Left renal pelvis (tissue), 4 donors: ENCODE measurements at regions not wholly inside any gene's neighbourhood (a gene's known extent, or its start where the extent isn't known, plus 50 kb on each side); places are given as distances from the start of the nearest gene placed in this dataset.

Source experiments
- DNase-seq, 4 donors: peaks; one replicate each; pipeline ENCODE4 v3.0.0-alpha.2; 2013; ENCODE audit warnings: low read depth in 4 of 4, low spot score in 3 of 4

DNA sequence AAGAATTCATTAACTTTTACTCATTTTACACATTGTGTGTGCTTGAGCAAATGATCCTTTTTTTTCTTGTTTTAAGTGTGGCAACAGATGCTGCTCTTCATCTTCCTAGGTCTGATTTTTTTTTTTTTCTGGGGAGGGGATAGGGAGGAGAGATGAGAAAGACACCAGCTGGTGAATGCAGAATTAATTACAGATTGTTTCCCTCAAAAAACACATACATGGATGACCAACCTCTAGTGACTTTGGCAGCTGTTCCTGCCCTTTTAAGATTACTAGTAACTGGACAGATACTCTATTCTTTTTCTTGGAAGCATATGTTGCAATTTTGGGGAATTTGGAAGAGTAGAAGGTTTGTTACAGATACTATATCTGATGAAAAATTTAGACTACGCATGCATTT lies 103.6 kb upstream of the MYO16 start:
- no peak for DNase-seq

DNA sequence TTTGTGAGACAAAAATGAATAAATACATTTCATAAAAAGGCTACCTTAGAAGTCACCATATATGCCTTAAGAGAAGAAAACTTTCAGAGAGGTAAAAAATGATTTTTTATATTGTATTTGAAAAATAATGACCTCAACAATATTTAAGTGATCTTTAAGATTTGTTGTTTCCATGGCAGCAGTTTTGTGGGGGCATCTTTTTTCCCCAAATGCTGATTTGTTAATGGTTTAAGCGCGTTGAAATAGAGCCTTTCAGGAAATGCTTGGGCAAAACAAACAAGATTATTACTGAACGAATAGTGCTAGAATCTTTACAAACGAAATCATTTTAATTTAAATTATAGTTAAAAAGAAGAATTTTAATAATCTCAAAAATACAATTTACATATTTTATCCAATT lies 103.1 kb upstream of the MYO16 start:
- no peak for DNase-seq

DNA sequence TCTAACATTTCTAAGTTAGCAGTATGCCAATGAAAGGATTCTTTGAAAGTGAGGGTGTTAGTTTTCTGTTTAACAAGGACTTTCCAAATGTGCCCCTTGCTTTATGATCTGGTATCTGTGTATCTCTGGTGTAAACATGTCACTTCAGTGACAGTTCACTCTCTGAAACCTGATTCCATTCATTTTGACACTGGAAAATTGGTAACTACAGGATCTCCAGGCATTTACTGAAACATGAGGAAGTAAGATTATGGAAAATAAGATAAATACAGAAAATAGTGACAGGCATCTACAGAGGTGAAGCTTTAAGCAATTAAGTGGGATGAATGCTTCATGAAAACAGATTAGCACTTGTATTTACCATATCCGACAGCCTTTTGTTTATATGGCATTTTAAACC lies 101.6 kb upstream of the MYO16 start:
- DNase-seq, result no peak

DNA sequence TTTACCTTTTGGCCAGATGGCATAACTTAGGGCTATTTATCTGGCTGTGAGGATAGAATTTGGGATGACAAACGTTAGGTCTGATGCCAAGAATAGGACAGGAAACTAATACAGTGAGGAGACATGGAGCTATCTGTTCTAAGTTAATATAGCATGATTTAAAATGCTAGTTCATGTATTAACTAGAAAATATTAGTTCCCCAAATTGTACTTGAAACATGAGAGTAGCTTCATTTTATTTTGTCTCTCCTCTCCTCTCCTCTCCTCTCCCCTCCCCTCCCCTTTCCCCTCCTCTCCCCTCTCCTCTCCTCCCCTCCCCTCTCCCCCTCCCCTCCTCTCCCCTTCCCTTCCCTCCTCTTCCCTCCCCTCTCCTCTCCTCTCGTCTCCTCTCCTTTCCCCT lies 101.1 kb upstream of the MYO16 start:
- DNase-seq, result no peak

DNA sequence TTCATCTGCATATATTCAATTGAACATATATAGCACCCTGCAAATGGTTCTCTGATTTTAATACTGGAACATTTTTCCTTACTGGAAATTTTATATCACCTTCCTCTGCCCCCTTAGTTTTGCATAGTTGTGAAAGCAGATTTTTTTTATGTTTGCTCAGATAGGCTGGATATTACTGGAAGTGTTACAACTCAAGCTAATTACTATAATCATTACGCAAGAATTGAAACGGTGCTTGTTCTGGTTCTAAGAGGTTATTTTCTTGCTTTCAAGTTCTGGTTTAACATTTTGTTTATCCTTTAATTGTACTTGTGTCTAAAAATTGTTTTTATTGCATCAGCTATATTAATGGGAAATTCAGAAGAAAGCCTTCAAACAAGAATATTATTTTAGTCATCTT lies 95.6 kb upstream of the MYO16 start:
- DNase-seq, result no peak

DNA sequence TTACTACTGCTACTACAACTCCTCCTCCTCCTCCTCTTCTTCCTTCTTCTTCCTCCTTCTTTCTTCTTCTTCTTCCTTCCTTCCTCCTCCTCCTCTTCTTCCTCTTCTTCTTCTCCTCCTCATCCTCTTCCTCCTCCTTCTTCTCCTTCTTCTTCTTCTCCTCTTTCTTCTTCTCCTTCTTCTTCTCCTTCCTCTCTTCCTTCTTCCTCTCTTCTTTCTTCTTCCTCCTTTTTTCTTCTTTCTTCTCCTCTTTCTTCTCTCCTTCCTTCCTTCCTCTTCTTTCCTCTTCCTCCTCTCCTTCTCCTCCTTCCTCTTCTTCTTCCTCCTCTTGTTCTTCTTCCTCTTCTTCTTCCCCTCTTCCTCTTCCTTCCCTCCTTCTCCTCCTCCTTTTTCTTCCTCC lies 94.7 kb upstream of the MYO16 start:
- no peak for DNase-seq

DNA sequence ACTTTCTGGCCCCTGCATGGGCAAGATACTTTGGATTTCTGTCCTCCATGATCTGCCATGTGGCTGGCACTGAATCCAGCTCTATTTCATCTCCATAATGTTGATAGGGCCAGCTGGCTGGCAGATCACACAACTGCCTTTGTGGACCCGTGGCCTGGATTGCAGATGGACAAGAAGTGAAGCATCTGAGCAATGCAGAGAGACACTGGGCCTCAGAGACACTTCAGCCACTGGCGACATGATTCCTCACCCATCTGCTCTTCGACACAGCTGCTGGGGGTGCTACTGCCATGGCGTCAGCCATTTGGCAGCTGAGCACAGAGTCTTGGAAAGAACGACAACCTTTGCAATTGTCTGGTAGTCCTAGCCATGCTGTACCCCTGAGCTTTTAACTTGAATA lies 79.5 kb upstream of the MYO16 start:
- no peak for DNase-seq

DNA sequence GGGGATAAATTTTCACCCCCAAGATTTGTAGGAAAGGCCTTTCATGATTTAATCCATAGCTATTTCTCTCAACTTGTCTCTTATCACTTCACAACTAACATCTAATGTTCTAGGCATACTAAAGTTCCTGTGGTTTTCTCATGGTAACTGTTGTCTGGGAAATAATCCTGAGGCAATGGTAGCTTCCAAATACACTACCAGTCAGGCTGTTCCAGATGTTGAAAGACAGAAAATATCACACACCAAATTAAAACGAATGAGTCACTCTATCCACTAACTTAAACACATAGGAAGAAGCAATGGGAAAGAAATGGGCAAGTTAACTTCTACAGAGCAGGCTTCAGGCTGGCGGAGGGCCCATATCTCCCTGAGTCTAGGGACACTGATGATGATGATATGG lies 77.7 kb upstream of the MYO16 start:
- DNase-seq, result no peak

DNA sequence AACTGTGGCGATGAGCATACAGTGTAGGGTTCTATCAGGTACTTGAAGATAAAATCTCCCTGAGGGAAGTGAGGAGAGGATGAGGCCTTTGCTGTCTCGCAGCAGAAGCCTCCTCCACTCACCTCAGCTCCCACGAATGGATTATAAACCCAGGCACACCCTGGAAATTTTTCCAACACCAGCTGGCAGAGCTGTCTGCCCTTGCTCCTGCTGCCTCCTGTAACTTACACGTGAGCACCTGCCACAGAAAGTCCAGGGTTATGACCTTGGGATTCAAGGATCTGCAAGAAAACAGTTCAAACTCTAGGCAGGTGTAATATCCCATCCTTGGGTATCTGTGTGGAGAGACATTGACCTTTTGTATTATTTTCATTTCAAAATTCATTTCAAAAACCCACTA lies 70.9 kb upstream of the MYO16 start:
- DNase-seq, result no peak

DNA sequence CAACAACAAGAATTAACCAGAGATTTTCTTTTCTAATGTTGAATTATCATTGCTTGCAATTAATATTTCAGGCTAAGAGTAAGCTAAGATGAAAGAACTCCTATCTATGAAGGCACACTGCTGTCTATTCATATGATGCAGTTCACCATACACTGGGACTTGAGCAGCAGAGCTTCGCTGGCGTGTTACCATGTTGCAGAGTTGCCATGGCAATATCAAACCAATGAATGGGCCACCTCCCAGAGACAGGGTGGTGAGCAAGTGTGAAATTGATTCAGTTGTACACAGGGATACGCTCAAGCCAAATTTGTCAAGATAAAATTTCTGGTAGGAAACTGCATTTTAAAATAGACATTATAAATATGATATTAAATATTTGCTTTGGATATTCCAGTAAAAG lies 69.3 kb upstream of the MYO16 start:
- DNase-seq, result no peak

DNA sequence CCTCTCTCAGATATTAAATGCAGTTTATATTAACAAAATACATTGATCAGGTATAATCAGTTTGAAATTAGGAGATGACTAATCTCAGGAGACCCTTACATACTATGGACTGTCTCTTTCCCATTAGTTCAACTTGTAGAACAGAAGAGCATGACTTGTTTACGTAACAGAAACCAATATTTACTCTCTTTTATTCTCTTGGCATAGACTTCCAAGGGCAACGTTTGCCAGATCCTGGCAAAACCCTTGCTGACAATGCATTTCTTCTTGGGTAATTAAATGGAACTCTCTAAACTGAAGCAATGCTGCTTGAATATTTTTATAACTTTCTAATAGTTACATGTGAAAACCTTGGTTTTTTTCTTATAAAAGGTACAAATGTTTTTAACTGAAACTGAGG lies 68.3 kb upstream of the MYO16 start:
- no peak for DNase-seq

DNA sequence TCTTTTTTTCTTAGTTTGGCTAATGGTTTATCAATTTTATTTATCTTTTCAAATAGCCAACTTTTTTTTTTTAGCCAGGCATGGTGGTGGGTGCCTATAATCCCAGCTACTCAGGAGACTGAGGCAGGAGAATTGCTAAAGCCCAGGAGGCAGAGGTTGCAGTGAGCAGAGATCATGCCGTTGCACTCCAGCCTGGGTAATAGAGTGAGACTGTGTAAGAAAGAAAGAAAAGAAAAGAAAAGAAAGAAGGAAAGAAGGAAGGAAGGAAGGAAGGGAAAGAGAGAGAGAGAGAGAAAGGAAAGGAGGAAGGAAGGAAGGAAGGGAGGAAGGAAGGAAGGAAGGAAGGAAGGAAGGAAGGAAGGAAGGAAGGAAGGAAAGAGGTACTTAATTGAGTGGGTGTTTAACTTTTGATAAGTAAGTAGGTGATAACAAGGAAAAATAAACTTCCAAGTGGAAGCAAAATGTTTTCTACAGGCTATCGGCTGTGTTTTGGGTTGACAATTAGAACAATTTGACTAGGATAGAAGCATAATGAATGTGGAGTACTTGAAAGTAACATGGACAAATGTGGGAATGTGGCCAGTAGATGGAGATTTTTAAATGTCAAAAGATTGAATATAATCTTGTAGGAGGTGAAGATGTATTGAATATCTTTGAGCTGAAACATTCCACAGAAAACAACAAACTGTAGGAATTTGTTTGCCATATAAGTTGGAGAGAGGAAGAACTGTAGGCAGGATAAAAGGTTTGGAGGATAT lies 62.8 kb upstream of the MYO16 start:
- no peak for DNase-seq

DNA sequence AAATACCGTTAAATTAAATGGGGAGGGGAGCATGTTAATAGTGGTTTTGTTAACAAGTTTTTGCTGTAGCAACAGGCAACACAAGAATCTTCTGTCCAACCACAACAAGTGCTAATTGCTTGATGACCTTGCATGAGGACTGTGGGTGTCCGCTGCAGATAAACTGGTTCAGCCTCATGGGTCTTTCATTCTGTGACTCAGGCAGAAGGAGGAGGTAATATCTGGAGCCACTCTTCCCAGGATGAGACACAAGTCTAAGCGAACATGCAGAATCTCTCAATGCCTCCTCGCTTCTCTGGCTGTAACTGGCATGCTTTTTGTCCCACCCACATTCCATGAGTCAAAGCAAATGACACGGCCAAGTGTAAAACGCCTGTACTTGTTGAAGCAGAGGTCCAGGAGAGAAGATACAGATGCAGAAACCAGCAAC lies 56.6 kb upstream of the MYO16 start:
- no peak for DNase-seq

DNA sequence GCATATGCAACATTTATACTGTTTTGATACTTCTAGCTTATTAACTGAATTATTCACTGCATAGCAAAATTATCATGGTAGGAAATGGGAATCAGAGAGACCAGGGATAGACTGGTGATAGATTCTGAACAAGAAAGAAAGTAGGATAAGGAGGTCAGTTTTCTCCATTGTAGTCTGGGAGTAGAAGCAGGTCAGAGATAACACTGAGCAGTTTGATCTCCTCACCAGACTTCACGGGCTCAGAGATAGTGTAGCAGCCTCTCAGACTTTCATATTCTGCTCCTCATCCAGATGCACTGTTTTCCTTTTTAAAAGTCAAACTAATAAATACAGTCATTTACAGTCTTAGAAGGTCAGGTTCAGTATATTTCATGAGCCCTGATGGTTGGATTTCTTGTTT lies 56.0 kb upstream of the MYO16 start:
- DNase-seq, result no peak

DNA sequence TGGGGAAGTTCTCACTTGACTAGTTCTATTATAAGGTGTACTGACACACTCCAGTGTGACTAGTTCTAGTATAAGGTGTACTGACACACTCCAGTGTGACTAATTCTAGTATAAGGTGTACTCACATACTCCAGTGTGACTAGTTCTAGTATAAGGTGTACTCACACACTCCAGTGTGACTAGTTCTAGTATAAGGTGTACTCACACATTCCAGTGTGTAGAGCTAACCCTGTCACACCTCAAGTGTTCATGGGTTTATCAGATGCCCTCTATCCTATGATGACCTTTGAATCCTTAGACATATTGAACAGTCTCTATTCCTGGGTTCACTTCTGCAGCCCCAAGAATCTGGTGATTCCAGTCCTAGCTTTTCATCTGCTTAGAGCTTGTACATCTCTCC lies 54.6 kb upstream of the MYO16 start:
- DNase-seq, result no peak

DNA sequence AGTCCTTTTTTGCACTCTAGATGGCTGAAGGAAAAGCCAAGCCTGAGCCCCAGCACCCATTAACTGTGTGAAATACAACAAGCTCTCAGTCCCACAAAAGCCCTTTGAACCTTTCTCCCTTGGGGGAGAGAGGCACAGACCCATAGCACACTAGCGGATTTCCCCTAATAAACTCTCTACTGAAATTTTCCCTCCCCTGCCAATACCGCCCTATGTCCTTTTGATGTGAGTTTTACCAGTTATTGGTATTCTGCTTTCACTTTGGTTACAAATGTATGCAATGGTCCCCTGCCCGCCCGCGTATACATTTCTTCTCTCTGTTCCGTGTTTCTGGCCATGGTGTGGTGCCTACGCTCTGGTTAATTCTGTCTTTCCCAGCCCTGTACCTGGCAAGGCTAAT lies 54.0 kb upstream of the MYO16 start:
- no peak for DNase-seq
